ENCODE measurements at regions not wholly inside any gene's neighbourhood (a gene's known extent, or its start where the extent isn't known, plus 50 kb on each side); places are given as distances from the start of the nearest gene placed in this dataset.
"Not testable (repeated sequence)": the region's sequence is repeated elsewhere in the genome, so short reads cannot be mapped to it uniquely, and the experiment has no call there.

DNA sequence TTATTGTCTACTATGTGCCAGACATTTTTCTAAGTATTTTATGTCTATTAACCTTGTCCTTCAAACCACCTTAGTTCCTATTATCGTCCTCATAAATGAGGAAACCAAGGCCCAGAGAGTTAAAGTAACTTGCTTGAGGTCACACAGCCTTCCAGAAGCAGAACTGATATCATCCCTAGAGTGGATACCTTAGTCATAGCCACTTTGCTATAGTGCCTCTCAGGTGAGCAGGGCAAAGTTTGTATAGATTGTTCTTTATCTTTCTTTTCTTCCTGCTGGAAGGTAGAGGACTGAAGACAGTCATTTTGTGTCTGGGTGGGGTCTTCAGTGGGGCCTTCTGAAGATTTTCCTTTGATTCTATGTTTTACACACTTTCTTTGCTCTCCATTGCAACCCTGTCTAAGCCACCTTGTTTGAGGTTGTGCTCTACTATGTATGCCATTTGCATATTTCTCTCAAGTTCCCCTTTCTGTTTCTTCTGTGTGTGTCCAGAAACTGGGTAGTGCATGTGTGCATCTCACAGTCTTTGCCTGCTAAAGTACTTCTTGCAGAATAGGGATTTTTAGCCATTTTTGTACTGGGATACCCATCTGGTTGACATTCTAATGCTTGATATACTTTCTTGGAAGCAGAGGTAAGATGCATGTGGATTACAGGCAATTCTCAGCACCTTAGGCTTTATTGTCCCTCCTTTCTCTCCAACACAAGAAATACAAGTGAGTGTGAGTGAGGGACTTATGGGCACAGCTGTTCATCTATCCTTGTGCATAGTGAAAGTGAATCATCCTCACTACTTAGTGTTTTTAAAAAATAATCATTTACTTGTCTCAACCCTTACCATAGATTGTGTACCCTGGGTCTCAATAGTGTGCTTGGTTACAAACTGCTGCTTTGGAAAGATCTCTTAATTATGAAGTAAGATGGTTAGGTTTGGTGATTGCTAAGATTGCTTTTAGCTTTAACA, 207.6 kb upstream of the HMCN1 start:
- TF ChIP-seq CTCF (conservative IDR thresholded peaks at IDR 0.05), result no peak
- no peak overlapping the region for H3K27ac Mint-ChIP-seq (ENCODE audit: unreplicated experiment)
- peaks cover 5% of the 10 kb centered on the region for H3K36me3 Mint-ChIP-seq (ENCODE audit: low read depth)
- peaks cover 7% of the 10 kb centered on the region for H3K9me3 Mint-ChIP-seq
- no peak overlapping the region for H3K4me3 Mint-ChIP-seq
- DNase-seq (ENCODE audit: low read depth, low spot score), result no peak
- no peaks in the 10 kb centered on the region for H3K4me1 Mint-ChIP-seq
- no peaks in the 10 kb centered on the region for H3K27me3 Mint-ChIP-seq (ENCODE audit: low read depth)

GRCh38 chr1:185520188-185520920, 203.3 kb upstream of the IVNS1ABP start:
- no peak overlapping the region for H3K27ac Mint-ChIP-seq (ENCODE audit: unreplicated experiment)

DNA sequence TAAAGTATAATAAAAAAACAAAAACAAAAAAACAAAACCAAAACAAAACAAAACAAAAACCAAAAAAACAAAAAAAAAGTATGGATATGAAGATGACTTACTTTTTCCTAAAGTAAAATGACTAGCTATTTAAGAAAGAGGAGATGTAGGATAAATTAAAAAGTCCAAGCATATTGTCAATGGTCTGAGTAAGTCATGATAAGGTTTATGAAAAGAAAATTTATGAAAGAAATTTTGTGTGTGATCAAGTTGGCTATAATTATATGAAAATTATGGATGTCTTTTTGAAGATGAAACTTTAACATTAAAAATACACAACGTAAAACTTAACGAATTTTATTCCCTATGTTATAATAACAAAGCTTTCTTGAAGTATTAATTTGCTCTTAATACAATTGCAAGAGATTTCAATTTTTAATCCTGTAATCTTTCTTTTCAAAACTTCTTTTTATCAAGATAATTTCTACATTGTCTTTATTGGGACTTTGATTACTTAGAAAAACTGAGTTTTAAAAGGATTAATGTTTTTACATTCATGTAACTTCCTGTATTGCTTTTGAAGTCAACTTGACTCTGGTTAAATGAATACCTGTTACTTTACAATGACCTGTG, 200.9 kb upstream of the IVNS1ABP start:
- H3K27ac Mint-ChIP-seq (ENCODE audit: unreplicated experiment), result no peak overlapping the region
- peaks cover 10% of the 10 kb centered on the region for H3K36me3 Mint-ChIP-seq (ENCODE audit: low read depth)

More at GRCh38 chr1:185520188-185520920, 203.3 kb upstream of the IVNS1ABP start:
- Mint-ChIP-seq H3K36me3 (ENCODE audit: low read depth) (peaks cover 12% of the 10 kb centered on the region), H3K27me3 (ENCODE audit: low read depth) (no peaks in the 10 kb centered on the region), H3K4me1 (no peaks in the 10 kb centered on the region), H3K4me3 (no peak overlapping the region), H3K9me3 (peaks cover 15% of the 10 kb centered on the region)
- TF ChIP-seq CTCF (conservative IDR thresholded peaks at IDR 0.05), result no peak
- no peak for DNase-seq (ENCODE audit: low read depth, low spot score)

DNA sequence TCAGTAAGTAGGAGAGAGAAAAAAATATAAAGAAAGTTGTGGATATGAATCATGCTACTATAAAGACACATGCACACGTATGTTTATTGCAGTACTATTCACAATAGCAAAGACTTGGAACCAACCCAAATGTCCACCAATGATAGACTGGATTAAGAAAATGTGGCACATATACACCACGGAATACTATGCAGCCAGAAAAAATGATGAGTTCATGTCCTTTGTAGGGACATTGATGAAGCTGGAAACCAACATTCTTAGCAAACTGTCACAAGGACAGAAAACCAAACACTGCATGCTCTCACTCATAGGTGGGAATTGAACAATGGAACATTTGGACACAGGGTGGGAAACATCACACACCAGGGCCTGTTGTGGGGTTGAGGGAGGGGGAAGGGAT, 200.3 kb upstream of the IVNS1ABP start:
- not testable (repeated sequence) for H3K4me1 Mint-ChIP-seq; H3K4me3 Mint-ChIP-seq; H3K36me3 Mint-ChIP-seq (ENCODE audit: low read depth); DNase-seq (ENCODE audit: low read depth, low spot score); H3K27me3 Mint-ChIP-seq (ENCODE audit: low read depth); H3K27ac Mint-ChIP-seq (ENCODE audit: unreplicated experiment)
- H3K9me3 Mint-ChIP-seq, result peaks cover 13% of the 10 kb centered on the region

More for the DNA sequence above, 200.9 kb upstream of the IVNS1ABP start:
- H3K4me3 Mint-ChIP-seq, result no peak overlapping the region
- H3K27me3 Mint-ChIP-seq (ENCODE audit: low read depth), result no peaks in the 10 kb centered on the region
- no peaks in the 10 kb centered on the region for H3K4me1 Mint-ChIP-seq
- H3K9me3 Mint-ChIP-seq, result peaks cover 12% of the 10 kb centered on the region
- TF ChIP-seq CTCF (conservative IDR thresholded peaks at IDR 0.05), result no peak
- DNase-seq (ENCODE audit: low read depth, low spot score), result no peak

GRCh38 chr1:185515696-185516095, 198.7 kb upstream of the IVNS1ABP start:
- no peaks in the 10 kb centered on the region for H3K4me1 Mint-ChIP-seq
- H3K27me3 Mint-ChIP-seq (ENCODE audit: low read depth), result no peaks in the 10 kb centered on the region
- peaks cover 10% of the 10 kb centered on the region for H3K36me3 Mint-ChIP-seq (ENCODE audit: low read depth)
- TF ChIP-seq CTCF (conservative IDR thresholded peaks at IDR 0.05), result no peak
- peaks cover 11% of the 10 kb centered on the region for H3K9me3 Mint-ChIP-seq
- no peak overlapping the region for H3K4me3 Mint-ChIP-seq
- DNase-seq (ENCODE audit: low read depth, low spot score), result no peak
- no peak overlapping the region for H3K27ac Mint-ChIP-seq (ENCODE audit: unreplicated experiment)
